Smooth muscle cell of the brain vasculature (primary cell): ENCODE measurements at regions not wholly inside any gene's neighbourhood (a gene's known extent, or its start where the extent isn't known, plus 50 kb on each side); places are given as distances from the start of the nearest gene placed in this dataset.
"Not testable (repeated sequence)": the region's sequence is repeated elsewhere in the genome, so short reads cannot be mapped to it uniquely, and the experiment has no call there.

ENCODE experiments used
- DNase-seq: peaks from one replicate; pipeline ENCODE4 v3.0.0-alpha.2; 2012; ENCODE audit warnings: low read depth, low spot score

- DNase-seq, result no peak
Measured at GRCh38 chr6:15904651-15905376, 224.1 kb upstream of the MYLIP start.

GRCh38 chr6:15901141-15902115, 227.5 kb upstream of the MYLIP start:
- no peak for DNase-seq

DNA sequence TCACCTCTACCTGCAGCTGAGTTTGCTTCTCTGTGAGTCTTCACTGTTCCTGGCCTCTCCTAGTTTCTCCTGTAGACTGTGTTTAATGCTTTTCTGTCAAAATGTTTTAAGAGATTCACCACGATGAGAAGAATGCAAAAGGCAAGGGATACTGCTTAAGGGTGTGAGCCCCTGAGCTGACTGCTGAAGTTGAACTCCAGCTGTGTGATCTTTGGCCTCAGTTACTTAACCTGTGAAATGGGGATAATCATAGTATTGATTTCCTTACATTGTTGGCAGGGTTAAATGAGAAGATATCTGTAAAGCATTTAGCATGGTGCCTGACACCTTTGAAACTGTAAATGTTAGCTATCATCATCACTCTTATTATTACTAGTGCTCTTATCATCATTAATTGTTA, 230.2 kb upstream of the MYLIP start:
- no peak for DNase-seq

DNA sequence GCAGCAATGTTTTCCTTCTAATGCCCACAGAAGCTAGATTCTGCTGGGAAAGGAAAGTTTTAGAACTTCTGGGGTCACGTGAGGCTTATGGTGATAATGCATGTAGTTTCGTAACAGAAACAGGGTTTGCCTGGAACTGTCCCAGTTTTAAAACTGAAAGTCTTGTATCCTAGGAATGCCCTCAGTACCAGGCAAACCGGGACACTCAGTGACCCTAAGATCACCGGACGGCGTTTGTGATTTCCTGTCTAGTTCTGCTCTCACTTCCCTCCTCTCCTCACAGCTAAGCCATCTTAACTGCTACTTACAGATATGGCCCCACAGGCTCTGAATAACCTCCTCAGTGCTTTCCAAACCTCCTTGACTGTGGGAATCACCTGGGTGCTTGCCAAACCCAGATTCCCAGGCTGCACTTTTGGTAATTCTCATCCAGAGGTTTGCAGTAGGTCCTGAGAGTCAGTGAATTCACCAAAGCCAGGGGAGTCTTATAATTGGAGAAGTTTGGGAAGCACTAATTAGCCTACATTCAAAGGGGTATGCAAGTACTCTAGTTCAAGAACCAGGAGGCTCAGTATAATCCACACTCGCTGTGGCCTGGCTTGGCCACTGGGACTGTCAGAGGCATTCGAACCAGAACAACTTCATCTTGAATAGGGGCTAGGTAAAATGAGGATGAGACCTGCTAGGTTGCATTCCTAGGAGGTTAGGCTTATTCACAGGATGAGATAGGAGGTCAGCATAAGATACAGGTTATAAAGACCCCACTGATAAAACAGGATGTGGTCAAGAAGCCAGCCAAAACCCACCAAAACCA, 231.6 kb upstream of the MYLIP start:
- no peak for DNase-seq

- no peak for DNase-seq
Measured at GRCh38 chr6:15894973-15895725, 232.3 kb upstream of the DTNBP1 start.

DNA sequence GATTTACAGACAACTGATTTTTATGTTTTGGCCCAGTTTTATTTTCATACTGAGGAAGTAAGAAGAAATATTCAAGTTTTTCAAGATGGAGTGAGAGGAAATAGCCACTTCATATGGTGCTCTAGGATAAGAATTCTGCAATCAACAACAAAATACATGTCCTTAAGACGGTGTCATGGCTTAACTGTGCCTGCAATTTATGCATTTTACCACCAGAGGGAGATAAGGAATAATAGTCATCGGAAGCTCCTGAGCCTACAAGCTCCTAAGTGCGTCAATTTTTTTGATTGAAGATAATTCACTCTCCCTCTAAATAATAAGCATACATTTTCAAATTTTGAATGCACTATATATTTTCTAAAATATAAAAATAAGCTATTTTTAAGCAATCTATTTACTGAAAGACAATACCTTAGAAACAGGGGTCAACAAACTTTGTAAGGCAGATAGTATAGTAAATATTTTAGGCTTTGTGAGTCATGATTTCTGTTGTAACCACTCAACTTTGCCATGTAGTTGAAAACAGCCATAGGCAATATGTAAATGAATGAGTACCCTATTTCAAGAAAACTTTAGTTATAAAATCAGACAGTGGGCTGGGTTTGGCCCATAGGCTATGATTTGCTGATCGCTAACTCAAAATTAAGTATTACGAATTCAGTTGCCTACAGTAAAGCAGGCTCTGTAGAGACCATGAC, 230.9 kb upstream of the DTNBP1 start:
- no peak for DNase-seq

DNA sequence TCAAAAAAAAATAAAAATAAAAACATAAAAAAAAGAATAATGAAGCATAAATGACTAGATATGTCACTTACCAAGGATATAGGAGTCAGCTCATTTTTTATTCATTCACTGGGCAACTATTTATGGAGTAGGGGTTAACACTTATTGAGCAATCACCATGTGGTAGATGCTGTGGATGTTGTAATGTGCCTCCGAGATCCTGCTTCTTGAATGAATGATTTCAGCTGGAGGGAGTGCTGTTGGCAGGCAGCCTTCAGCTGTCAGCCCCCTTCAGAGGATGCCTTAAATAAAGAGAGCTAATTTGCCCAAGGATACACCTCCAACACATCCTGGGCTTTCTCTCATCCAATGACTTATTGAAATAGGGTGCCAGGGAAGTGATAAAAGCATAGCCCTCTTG, 229.5 kb upstream of the DTNBP1 start:
- DNase-seq, result no peak

DNA sequence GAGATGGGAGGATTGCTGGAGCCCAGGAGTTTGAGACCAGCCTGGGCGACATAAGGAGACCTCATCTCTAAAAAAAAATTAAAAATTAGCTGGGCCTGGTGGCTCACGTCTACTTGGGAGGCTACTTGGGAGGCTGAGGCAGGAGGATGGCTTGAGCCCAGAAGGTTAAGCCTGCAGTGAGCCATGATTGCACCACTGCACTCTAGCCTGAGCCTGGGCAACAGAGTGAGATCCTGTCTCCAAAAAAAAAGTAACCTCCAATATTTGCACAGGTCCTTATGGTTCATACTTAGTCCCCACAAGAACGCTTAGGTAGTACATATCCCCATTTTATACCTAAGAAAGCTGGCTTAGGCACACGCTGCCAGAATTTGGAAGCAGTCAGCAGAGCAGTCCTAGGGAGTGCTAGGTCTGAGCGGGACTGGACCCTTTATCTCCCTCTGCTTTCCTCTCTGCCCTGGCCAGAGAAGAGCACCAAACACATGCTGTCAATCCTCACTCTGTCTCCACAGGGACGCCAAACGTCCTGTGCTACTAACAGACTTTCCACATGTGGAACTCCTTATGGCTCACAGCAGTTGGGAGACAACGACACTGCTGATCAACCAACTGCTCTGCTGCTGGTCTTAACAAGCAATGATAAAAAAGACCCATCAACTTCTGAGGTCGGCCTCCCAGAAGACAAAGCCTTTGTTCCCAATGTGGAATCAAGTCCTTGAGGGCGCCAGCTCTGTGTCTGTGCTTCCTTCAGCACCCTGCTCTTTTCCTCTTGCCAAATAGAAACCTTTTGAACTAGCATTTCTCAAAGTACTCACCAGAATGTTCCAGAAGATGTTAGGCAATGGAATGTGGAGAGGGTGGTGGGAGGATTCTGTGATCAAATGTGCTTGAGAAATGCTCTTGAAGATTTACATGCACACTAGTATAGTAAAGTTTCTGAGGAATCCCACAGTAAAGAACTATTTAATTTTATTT, 226.3 kb upstream of the DTNBP1 start:
- DNase-seq, result no peak

DNA sequence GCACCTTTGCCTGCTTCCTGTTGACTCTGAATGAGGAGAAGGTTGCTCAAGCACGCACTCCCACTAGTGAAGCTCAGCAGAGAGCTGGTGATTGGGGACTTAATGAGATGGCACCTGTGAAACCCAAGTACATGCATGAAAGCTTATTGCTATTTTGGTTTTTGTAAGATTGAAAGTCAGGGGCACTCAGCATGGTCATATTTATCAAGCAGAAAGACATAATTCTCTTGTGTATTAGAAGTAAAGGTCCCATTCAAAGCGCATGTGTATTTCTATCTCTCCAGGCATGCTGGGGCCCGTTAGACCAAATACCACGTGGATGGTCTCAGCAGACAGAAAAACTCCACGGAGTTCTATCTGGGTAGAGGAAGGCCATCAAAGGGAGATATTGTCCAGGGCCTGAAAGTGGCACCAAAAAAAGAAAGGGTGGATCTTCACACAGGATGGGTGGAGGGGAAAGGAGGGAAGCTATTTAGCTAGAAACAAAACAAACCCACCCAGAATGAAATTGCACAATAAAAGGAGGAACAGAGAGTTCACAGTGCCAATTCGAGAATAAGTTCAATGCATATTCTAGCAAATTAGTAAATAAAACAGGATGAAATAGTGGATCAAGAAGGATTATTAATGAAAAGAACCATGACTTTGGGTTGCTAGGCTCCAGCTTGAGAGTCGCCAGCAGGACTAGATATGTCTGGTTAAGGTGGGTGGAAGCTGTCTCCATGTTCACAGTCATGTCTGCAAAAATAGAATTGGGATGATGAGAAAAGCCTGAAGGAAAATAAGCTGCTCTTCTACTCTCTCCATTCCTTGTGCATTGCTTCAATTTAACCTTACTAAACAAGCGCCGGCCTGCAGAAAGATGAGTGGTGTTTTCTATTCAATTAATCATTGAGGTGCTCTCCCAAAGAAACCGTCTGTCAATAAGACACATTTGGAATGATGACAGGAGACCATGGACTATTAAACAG, 224.9 kb upstream of the DTNBP1 start:
- no peak for DNase-seq

GRCh38 chr6:15885624-15886023, 222.8 kb upstream of the DTNBP1 start:
- no peak for DNase-seq

DNA sequence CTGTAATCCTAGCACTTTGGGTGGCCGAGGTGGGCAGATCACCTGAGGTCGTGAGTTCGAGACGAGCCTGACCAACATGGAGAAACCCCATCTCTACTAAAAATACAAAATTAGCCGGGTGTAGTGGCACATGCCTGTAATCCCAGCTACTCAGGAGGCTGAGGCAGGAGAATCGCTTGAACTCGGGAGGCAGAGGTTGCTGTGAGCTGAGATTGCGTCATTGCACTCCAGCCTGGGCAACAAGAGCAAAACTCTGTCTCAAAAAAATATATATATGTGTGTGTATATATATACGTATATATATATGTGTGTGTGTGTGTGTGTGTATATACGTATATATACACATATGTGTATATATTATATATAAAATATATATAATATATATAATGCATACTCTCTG, 220.8 kb upstream of the DTNBP1 start:
- DNase-seq, result not testable (repeated sequence)

- no peak for DNase-seq
Measured at GRCh38 chr6:15882915-15883314, 220.1 kb upstream of the DTNBP1 start.

GRCh38 chr6:15882345-15882744, 219.5 kb upstream of the DTNBP1 start:
- no peak for DNase-seq

GRCh38 chr6:15881150-15881549, 218.3 kb upstream of the DTNBP1 start:
- no peak for DNase-seq

DNA sequence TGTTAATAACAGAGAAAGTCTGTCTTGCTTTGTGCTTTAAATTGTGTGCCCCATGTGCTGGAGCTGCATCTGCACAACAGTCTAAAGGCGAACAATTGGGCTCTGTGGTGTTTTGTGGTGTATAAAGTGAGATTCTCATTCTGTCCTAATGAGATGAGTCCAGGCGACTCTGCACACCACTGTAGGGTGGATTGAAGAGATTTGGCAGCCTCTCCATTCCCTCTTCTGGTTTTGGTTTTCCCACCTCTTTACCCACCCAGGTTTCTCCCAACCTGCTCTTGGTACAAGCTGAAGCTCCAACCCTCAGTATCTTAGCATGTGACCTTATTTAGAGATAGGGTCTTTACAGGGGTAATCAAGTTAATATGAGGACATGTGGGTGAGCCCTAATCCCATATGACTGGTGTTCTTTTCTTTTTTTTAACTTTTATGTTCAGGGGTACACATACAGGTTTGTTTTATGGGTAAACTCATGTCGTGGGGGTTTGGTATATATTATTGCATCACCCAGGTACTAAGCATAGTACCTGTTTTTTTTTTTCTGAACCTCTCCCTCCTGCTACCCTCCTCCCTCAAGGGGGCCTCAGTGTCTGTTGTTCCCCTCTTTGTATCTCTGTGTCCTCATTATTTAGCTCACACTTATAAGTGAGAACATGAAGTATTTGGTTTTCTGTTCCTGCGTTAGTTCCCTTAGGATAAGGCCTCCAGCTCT, 217.6 kb upstream of the DTNBP1 start:
- no peak for DNase-seq

DNA sequence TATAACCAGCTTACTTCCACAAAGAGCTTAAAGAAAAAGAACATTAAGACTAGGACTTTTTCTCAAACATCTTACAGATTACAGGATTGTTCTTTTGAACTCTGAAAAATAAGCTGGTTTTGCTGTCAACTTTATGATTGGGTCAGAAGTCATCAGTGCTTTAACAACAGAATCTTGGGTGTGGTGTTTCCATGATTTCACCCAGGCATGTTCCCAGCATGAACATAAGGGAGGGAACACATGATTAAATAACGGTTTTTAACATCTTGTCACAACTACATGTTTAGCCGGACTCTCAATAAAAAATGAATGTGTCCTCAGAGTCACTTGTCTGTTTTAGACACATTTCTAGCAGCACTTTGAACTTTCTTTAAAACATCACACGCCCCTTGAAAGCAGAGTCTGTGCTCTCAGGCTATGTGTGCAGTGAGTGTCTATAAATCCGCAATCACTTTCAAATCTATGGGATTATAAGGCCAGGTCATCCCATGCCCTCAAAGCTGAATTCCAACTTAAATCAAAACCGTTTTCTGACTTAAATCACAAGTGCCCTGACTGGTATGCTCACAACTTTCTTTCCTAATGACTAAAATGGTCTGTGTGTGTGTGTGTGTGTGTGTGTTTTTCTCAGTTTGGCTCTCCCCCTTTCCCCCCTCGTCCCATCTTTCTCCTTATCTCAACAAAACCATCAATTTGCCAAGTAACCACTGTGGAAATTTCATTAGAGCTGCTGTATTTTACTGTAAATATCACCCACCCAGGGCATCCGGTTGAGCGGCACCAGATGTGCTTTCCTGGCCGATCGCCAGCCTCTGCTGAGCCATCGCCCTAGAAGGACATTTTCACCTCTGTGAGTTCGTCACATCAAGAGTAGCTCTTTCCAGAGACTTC, 216.8 kb upstream of the DTNBP1 start:
- no peak for DNase-seq

GRCh38 chr6:15877231-15877630, 214.4 kb upstream of the DTNBP1 start:
- DNase-seq, result no peak
